Psoas muscle (tissue), 7 donors: ENCODE measurements at regions not wholly inside any gene's neighbourhood (a gene's known extent, or its start where the extent isn't known, plus 50 kb on each side); places are given as distances from the start of the nearest gene placed in this dataset.
"Not testable (repeated sequence)": the region's sequence is repeated elsewhere in the genome, so short reads cannot be mapped to it uniquely, and the experiment has no call there.

Experiments
- ATAC-seq, 4 donors: fragments of 200-7000 bp; cut with Tn5 transposase; one replicate each; pipeline ENCODE4 v1.9.1; 2020; ENCODE audit warnings: moderate library complexity in 3 of 4, mild to moderate bottlenecking in 2 of 4
- DNase-seq, 2 donors: peaks; one replicate each; pipeline ENCODE4 v3.0.0-alpha.2; 2020
- H3K27ac ChIP-seq: fragments of 200-600 bp; one replicate; pipeline ENCODE4 v1.8.0; 2022
- H3K27me3 ChIP-seq, 3 donors: fragments of 200-600 bp in 1 of 3; one replicate each; pipeline versions ENCODE4 v1.6.1 to v1.8.0; 2013 to 2022; ENCODE audit warnings: low read length in 2 of 3, mild to moderate bottlenecking in 2 of 3, moderate library complexity in 1 of 3; ENCODE audit not compliant: insufficient read depth in 3 of 3
- H3K36me3 ChIP-seq, 2 donors: fragments of 200-600 bp in 1 of 2; one replicate each; pipeline versions ENCODE4 v1.6.1 to v1.8.0; 2013 to 2022; ENCODE audit warnings: low read depth in 1 of 2, mild to moderate bottlenecking in 1 of 2, moderate library complexity in 1 of 2; ENCODE audit not compliant: insufficient read depth in 1 of 2
- H3K4me1 ChIP-seq: fragments of 200-600 bp; one replicate; pipeline ENCODE4 v1.8.0; 2022
- H3K4me3 ChIP-seq: fragments of 200-600 bp; one replicate; pipeline ENCODE4 v1.8.0; 2022; ENCODE audit warnings: mild to moderate bottlenecking
- H3K9me3 ChIP-seq: fragments of 200-600 bp; one replicate; pipeline ENCODE4 v1.8.0; 2022
- WGBS, 3 donors: extraction: QIAGEN DNeasy Blood & Tissue Kit; methylation state at CpG; one replicate each; pipeline versions ENCODE4 v1.1.6 to v1.1.7; 2013; 5-methylcytosine and 5-hydroxymethylcytosine counted together
- intact Hi-C, 2 donors: fragments of 100-400 bp; cut with DNase I; formaldehyde crosslinking; loops; one replicate each; pipeline versions ENCODE4 v1.11.0 to v1.14.2; 2022
- TF ChIP-seq, protein P1 (sequence below): fragments of 200-600 bp; IDR thresholded peaks from one replicate; pipeline ENCODE4 v1.8.0; 2022; ENCODE audit warnings: antibody characterized with exemption
- donor health status: healthy with polysubstance abuse.
- donor health status: DM: no; HTN: no; CAD: no; lungs with moderate emphysema.
- donor health status: Bipolar disorder and iron deficiency.
- donor health status: healthy.
- donor health status: DM: yes; HTN: yes; CAD: no.
- donor health status: DM: no; HTN: no; CAD: no.
- donor health status: DM: yes; HTN: yes; CAD: no.

DNA sequence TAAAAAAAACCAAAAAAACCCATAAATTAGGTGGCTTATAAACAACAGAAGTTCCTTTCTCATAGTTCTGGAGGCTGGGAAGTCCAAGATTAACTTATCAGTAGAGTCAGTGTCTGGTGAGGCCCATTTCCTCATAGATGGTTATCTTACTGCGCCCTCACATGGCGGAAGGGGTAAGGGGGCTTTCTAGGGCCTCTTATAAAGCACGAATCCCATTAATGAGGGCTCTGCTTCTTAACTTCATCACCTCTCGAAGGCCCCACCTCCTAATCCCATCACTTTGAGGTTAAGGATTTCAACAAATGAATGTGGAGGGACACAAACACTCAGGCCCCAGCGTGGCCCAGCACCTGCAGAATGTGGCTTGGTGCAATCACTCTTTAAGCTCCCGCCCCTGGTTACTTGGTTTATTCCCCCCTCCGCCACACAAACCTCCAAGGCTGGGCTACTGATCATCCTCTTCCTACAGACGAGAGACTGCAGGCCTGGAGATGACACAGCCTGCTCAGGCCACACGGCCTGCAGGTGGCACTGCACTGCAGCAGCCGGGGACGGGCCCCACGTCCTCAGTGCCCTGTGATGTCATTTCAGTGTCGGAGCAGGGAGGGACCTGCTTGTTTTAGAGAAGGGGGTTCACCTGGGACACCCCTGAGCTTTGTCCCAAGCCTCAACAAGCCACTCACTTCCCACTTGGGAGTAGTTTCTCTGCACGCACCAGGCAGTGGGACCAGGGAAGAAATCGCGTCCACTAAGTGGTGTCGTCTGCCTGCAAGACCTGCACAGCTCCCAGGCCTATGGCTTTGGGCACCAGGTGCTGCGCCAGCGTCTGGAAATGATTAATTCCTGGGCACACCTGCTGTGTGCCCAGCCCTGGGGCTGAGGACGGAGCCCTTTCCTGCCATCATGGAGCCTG, 178.5 kb downstream of the NPIPB11 start:
- TF ChIP-seq, protein P1, sequence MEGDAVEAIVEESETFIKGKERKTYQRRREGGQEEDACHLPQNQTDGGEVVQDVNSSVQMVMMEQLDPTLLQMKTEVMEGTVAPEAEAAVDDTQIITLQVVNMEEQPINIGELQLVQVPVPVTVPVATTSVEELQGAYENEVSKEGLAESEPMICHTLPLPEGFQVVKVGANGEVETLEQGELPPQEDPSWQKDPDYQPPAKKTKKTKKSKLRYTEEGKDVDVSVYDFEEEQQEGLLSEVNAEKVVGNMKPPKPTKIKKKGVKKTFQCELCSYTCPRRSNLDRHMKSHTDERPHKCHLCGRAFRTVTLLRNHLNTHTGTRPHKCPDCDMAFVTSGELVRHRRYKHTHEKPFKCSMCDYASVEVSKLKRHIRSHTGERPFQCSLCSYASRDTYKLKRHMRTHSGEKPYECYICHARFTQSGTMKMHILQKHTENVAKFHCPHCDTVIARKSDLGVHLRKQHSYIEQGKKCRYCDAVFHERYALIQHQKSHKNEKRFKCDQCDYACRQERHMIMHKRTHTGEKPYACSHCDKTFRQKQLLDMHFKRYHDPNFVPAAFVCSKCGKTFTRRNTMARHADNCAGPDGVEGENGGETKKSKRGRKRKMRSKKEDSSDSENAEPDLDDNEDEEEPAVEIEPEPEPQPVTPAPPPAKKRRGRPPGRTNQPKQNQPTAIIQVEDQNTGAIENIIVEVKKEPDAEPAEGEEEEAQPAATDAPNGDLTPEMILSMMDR, result peak; percentile 39
- H3K4me3 ChIP-seq, intact Hi-C loops, H3K36me3 ChIP-seq, H3K27me3 ChIP-seq, H3K27ac ChIP-seq, H3K9me3 ChIP-seq, H3K4me1 ChIP-seq: not testable (repeated sequence)
- ATAC-seq (peak; percentile 79 to 91 (median 83)), DNase-seq (peak in 1 of 2 donors; percentile 56)
- 57 to 62% (median 59%) methylated on average over 11 to 18 of the region's 20 CpGs for WGBS, 3 donors

DNA sequence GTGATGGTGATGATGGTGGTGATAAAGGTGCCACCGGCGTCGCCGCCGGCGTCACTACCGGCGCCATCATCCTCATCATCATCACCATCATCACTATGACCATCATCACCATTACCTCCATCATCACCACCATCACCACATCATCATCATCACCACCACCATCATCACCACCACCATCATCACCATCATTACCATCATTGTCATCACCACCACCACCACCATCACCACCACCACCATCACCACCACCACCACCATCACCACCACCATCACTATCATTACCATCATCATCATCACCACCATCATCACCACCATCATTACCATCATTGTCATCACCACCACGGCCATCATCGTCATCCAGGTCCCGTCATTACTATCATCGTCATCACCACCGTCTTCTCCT, 179.7 kb downstream of the NPIPB11 start:
- Histone ChIP-seq H3K27ac (no peak overlapping the region), H3K9me3 (no peaks in the 10 kb centered on the region), H3K36me3 (no peaks in the 10 kb centered on the region), H3K4me1 (no peaks in the 10 kb centered on the region), H3K27me3 (no peaks in the 10 kb centered on the region), H3K4me3 (no peak overlapping the region)
- TF ChIP-seq, protein P1, result no peak
- DNase-seq, result no peak
- no peak for ATAC-seq
- intact Hi-C loops, result no loop called here
- WGBS, 3 donors, result no CpG with 5 or more reads among the region's 13 CpGs

DNA sequence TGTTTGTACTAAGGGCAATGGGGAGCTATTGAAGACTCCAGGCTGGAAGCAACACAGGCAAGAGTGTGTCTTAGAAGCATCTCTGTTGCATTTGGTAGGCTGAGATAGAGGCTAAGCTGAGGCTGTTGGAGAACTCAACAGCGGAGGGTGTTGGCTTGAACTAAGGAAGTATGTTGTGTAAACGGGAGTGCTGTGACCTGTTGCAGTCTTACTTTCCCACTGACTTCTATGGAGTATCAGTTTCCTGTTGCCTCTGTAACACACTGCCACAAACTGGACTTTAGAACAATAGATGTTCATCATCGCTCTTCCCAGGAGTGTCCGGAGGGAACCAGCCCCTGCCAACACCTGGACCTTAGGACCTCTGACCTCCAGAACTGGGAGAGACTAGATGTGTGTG, 181.8 kb downstream of the NPIPB11 start:
- intact Hi-C loops, DNase-seq, ATAC-seq, H3K4me3 ChIP-seq, H3K36me3 ChIP-seq, H3K27me3 ChIP-seq, H3K9me3 ChIP-seq, H3K27ac ChIP-seq, H3K4me1 ChIP-seq: not testable (repeated sequence)
- 76 to 85% (median 82%) methylated on average over 4 of the region's 4 CpGs for WGBS, 3 donors

DNA sequence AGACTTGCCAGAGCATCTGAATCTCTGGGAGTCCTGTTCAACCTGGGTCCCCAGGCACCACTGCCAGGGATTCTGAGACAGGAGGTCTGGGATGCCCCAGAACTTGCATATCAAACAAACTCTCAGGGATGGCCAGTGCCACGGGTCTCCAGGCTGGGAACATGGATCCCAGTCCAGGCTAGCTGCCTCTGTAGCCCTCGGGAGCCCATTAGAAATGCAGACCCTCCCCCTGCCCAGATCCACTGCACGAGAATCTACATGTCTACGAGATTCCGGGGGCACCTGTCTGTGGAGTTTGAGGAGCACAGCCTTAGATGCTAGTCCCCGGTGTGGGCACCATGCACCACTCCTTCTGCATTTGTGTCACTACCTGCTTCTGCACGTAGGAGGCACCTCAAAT, 183.9 kb downstream of the NPIPB11 start:
- intact Hi-C loops, ATAC-seq, H3K27ac ChIP-seq: not testable (repeated sequence)

DNA sequence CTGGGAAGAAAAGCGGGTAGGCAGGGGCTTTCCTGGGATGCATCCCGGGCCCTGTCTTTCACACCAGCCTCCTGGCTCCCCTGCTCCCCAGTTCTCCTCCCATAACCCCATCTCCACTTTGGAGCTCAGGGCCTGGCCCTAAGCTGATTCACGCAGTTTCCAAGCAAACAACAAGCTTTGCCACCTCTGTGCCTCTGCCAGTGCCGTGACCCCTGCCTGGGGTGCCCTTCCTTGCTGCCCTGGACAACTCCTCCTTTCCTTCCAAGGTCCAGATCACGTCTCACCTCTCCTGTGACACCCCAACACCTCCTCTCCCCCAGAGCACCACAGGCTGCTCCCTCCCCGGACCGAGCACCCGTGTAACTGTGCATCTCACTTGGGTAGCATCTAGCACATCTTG, 184.5 kb downstream of the NPIPB11 start:
- H3K4me1 ChIP-seq, intact Hi-C loops, H3K9me3 ChIP-seq, H3K27ac ChIP-seq, DNase-seq, ATAC-seq, H3K36me3 ChIP-seq, H3K27me3 ChIP-seq, H3K4me3 ChIP-seq: not testable (repeated sequence)
- WGBS, 3 donors, result 88 to 95% (median 93%) methylated on average over 6 to 8 of the region's 8 CpGs

More for the DNA sequence above, 183.9 kb downstream of the NPIPB11 start:
- not testable (repeated sequence) for H3K4me3 ChIP-seq, H3K36me3 ChIP-seq, H3K27me3 ChIP-seq, DNase-seq, H3K9me3 ChIP-seq, H3K4me1 ChIP-seq
- 81 to 99% (median 95%) methylated on average over 5 to 6 of the region's 7 CpGs for WGBS, 3 donors

DNA sequence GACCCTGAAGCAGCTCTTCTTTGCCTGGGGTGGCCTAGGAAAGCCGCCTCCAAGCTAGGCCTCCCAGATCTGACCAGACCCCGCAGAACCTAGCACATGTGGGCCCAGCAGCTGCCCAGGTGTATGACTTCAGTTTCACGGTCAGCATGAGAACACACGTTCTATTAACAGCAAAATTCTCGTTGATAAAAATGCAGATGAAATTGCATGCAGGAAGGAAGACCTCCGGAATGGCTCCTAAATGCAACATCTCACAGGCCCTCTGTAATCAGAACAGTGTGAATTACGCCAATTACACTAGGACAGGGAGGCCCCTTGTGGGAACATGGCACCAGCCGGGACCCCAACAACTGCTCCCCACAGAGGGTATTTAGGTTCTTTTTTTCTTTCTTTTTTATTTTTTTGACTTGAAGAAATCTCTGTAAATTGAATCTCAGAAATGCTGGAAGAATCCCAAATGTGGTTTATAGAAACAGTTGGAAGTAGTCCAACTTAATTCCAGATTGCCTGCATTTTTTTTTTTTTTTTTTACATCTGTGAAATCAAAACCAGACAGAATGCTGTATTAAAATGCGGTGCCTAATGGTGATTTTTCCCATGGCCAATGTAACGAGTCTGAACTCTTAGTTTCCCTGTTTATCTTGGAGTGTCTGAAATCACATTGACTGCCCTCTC, 185.1 kb downstream of the NPIPB11 start:
- H3K4me3 ChIP-seq, DNase-seq, H3K4me1 ChIP-seq, H3K27ac ChIP-seq, H3K27me3 ChIP-seq, H3K9me3 ChIP-seq, H3K36me3 ChIP-seq, ATAC-seq, intact Hi-C loops: not testable (repeated sequence)
- 72 to 79% (median 76%) methylated on average over 10 of the region's 10 CpGs for WGBS, 3 donors

DNA sequence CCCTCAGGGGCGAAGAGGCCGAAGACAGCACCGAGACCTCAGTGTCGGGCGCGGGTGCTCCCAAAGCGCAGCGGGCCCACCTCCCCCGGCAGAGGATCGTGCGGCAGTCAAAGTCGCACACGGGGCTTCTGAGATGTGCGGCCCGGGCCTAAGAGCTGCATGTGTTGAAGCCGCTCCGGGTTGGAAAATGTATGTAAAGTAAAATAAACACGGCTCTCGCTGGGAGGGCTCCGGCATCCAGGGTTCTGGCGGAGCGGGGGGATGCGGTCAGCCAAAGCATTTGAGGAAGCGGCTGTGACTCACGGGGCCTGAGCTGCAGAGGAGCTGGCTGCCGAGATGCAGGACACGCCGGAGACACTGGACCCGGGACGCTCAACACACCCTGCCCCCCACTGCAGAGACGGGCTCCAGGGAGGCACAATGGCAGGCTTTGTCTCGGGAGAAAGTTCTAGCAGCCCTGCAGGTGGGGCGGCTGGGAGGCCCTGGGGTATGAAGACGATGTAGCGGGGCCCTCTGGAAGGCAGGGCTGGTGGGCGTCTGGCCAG, 185.8 kb downstream of the NPIPB11 start:
- intact Hi-C loops, H3K4me1 ChIP-seq, H3K27ac ChIP-seq, H3K4me3 ChIP-seq, H3K27me3 ChIP-seq, H3K36me3 ChIP-seq, DNase-seq, H3K9me3 ChIP-seq: not testable (repeated sequence)
- 60 to 82% (median 77%) methylated on average over 24 to 29 of the region's 36 CpGs for WGBS, 3 donors
- ATAC-seq, result peak in 2 of 4 donors; percentile 46 to 48

DNA sequence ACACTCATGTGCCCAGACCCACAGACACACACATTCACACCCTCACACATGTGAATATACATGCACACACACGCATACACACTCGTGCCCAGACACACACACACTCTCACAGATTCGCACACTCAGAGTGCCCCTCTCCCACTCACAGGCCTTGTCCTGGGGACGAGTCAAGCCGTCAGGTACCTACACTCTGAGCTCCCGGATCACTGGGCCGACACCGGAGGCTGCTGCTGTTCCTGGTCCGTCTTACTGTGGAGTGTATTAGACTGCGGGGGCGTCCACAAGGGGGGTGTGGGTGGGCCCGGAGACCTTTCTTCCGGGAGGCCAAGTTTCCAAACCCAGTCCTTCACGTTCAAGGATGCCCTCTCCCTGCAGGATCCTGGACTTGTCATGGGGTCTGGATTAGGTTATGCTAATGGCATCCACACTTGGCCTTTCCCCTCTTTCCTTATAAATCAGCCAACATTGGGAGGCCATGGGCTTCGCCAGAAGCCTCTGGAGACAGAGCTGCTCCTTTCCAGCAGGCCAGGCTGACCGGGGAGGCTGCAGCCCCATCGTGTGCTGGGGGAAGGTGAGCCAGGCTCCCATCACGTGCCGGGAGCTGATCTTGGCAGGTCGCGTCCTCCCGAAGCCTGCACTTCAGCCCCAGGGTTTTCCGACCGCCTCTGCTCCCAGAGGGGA, 186.4 kb downstream of the NPIPB11 start:
- DNase-seq, H3K4me3 ChIP-seq, intact Hi-C loops, H3K27ac ChIP-seq, H3K4me1 ChIP-seq, H3K9me3 ChIP-seq, H3K36me3 ChIP-seq, H3K27me3 ChIP-seq: not testable (repeated sequence)
- ATAC-seq, result peak in 1 of 4 donors; percentile 34
- WGBS, 3 donors, result 79 to 87% (median 84%) methylated on average over 19 to 24 of the region's 24 CpGs

DNA sequence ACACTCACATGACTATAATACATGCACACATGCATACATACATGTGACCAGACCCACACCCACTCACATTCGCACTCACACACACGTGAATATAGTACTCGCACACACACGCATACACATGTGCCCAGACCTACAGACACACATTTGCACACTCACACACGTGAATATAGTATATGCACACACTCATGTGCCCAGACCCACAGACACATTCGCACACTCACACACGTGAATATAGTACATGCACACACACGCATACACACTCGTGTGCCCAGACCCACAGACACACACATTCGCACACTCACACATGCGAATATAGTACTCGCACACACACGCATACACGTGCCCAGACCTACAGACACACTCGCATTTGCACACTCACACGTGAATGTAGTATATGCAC, 186.9 kb downstream of the NPIPB11 start:
- ATAC-seq, H3K4me3 ChIP-seq, DNase-seq, H3K36me3 ChIP-seq, H3K4me1 ChIP-seq, H3K9me3 ChIP-seq, intact Hi-C loops, H3K27ac ChIP-seq, H3K27me3 ChIP-seq: not testable (repeated sequence)
- WGBS, 3 donors, result 94 to 96% (median 95%) methylated on average over 16 of the region's 16 CpGs
